Neural progenitor cell (in vitro differentiated cells): ENCODE measurements at regions not wholly inside any gene's neighbourhood (a gene's known extent, or its start where the extent isn't known, plus 50 kb on each side); places are given as distances from the start of the nearest gene placed in this dataset.

Experiments
- DNase-seq: peaks from one replicate; pipeline ENCODE4 v3.0.0-alpha.2; 2016; ENCODE audit warnings: low spot score
- H2AFZ ChIP-seq: fragments of 200-600 bp; sonication (generic); replicated peaks from 2 replicates; pipeline ENCODE4 v1.6.1; 2016; ENCODE audit warnings: antibody characterized with exemption
- H3F3A ChIP-seq: fragments of 200-600 bp; sonication (generic); 2 replicates; pipeline ENCODE4 v1.6.1; 2016; ENCODE audit warnings: antibody characterized with exemption, low read depth
- H3K27ac ChIP-seq: fragments of 200-600 bp; sonication (generic); 2 replicates; pipeline ENCODE4 v1.5.1; 2016; ENCODE audit warnings: mild to moderate bottlenecking
- H3K27me3 ChIP-seq: fragments of 200-600 bp; sonication (generic); 2 replicates; pipeline ENCODE4 v1.6.1; 2016; ENCODE audit warnings: mild to moderate bottlenecking, moderate library complexity
- H3K36me3 ChIP-seq: fragments of 200-600 bp; sonication (generic); 2 replicates; pipeline ENCODE4 v1.5.1; 2016
- H3K4me1 ChIP-seq: fragments of 200-600 bp; sonication (generic); 2 replicates; pipeline ENCODE4 v1.6.1; 2016; ENCODE audit warnings: mixed run types
- H3K4me2 ChIP-seq: fragments of 200-600 bp; sonication (generic); 2 replicates; pipeline ENCODE4 v1.6.1; 2016
- H3K4me3 ChIP-seq: fragments of 200-600 bp; sonication (generic); 2 replicates; pipeline ENCODE4 v1.5.1; 2016
- H3K79me2 ChIP-seq: fragments of 200-600 bp; sonication (generic); 2 replicates; pipeline ENCODE4 v1.6.1; 2016; ENCODE audit warnings: low read depth
- H3K9ac ChIP-seq: fragments of 200-600 bp; sonication (generic); 2 replicates; pipeline ENCODE4 v1.6.1; 2016
- H3K9me3 ChIP-seq: fragments of 200-600 bp; sonication (generic); 2 replicates; pipeline ENCODE4 v1.5.1; 2016; ENCODE audit warnings: low read depth
- H4K20me1 ChIP-seq: fragments of 200-600 bp; sonication (generic); 2 replicates; pipeline ENCODE4 v1.6.1; 2016; ENCODE audit warnings: low read depth
- H3K27ac Mint-ChIP-seq: 3 replicates; pipeline ENCODE4 v1.8.0; 2021; ENCODE audit warnings: mixed read lengths
- H3K27me3 Mint-ChIP-seq: 2 replicates; pipeline ENCODE4 v1.8.0; 2022; ENCODE audit warnings: low read depth, mild to moderate bottlenecking, inconsistent platforms, moderate library complexity, mixed read lengths; ENCODE audit not compliant: insufficient read depth
- H3K36me3 Mint-ChIP-seq: 3 replicates; pipeline ENCODE4 v1.8.0; 2021; ENCODE audit warnings: mixed read lengths
- H3K4me1 Mint-ChIP-seq: 3 replicates; pipeline ENCODE4 v1.8.0; 2021; ENCODE audit warnings: mixed read lengths
- H3K4me3 Mint-ChIP-seq: 3 replicates; pipeline ENCODE4 v1.8.0; 2021; ENCODE audit warnings: mild to moderate bottlenecking, moderate library complexity, mixed read lengths
- H3K9me3 Mint-ChIP-seq: 3 replicates; pipeline ENCODE4 v1.8.0; 2020; ENCODE audit warnings: mixed read lengths
- EZH2 ChIP-seq: fragments of 200-600 bp; sonication (generic); IDR thresholded peaks from 2 replicates; pipeline ENCODE4 v1.6.1; 2017; ENCODE audit warnings: antibody characterized with exemption, mild to moderate bottlenecking, moderate library complexity
- EZH2phosphoT487 ChIP-seq: fragments of 200-600 bp; sonication (generic); IDR thresholded peaks from 2 replicates; pipeline ENCODE4 v1.6.1; 2017; ENCODE audit warnings: antibody characterized with exemption
- TF ChIP-seq, protein P1 (sequence below): fragments of 200-600 bp; sonication (generic); IDR thresholded peaks from 2 replicates; pipeline ENCODE4 v1.5.1; 2017; ENCODE audit warnings: antibody characterized with exemption, mild to moderate bottlenecking

DNA sequence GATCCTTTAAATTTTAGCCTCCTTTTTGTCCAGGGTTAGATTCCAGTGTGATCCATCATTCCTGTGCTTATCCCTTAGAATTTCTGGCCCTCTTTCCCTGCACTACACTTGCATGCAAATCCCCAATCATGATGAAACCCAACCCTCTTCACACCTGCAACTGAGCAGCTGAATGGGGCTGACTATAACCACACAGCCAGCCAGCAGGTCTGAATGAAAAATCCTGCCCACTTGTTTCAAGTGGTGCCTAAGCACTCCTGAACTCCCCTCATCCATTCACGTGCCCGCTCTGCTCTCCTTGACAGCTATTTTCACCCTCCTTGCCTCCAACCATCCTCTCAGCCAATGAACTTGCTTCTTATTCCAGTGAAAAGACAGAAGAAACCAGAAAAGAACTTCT, 80.5 kb upstream of the AFF3 start:
- Histone ChIP-seq H3K36me3 (no peaks in the 10 kb centered on the region), H3K9me3 (no peaks in the 10 kb centered on the region), H3K4me3 (no peak overlapping the region), H3K79me2 (no peaks in the 10 kb centered on the region), H2AFZ (no peak overlapping the region), H3K4me2 (no peak overlapping the region), H3K27ac (no peak overlapping the region), H3F3A (no peaks in the 10 kb centered on the region), H3K27me3 (no peaks in the 10 kb centered on the region), H3K9ac (no peak overlapping the region), H4K20me1 (no peaks in the 10 kb centered on the region), H3K4me1 (no peaks in the 10 kb centered on the region)
- no peak overlapping the region for H3K4me3 Mint-ChIP-seq
- no peak overlapping the region for H3K27ac Mint-ChIP-seq
- TF ChIP-seq, protein P1, sequence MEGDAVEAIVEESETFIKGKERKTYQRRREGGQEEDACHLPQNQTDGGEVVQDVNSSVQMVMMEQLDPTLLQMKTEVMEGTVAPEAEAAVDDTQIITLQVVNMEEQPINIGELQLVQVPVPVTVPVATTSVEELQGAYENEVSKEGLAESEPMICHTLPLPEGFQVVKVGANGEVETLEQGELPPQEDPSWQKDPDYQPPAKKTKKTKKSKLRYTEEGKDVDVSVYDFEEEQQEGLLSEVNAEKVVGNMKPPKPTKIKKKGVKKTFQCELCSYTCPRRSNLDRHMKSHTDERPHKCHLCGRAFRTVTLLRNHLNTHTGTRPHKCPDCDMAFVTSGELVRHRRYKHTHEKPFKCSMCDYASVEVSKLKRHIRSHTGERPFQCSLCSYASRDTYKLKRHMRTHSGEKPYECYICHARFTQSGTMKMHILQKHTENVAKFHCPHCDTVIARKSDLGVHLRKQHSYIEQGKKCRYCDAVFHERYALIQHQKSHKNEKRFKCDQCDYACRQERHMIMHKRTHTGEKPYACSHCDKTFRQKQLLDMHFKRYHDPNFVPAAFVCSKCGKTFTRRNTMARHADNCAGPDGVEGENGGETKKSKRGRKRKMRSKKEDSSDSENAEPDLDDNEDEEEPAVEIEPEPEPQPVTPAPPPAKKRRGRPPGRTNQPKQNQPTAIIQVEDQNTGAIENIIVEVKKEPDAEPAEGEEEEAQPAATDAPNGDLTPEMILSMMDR, result no peak
- TF ChIP-seq EZH2, result no peak
- TF ChIP-seq EZH2phosphoT487, result no peak
- no peaks in the 10 kb centered on the region for H3K4me1 Mint-ChIP-seq
- no peaks in the 10 kb centered on the region for H3K36me3 Mint-ChIP-seq
- H3K9me3 Mint-ChIP-seq, result peaks cover 2% of the 10 kb centered on the region
- H3K27me3 Mint-ChIP-seq, result peaks cover 2% of the 10 kb centered on the region
- no peak for DNase-seq

DNA sequence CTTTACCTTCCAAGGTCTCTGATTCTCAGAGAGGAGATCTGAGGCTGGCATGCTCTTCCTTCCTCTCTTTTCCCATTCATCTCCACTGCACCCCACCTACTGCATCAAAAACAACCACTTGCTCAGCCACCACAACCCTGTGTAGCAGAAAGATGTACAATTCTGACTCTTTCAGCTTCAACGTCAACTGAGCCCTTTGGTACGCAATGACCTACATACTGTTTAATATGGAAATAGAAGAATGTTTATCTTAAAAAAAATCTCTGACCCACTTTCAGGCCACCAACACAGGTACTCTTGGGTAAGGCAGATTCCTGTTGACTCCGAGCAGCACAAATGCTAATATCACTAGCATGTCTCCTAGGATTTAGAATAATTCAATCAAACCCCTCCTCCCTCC, 76.2 kb upstream of the AFF3 start:
- DNase-seq, result no peak
- Histone ChIP-seq H3K36me3 (no peaks in the 10 kb centered on the region), H3K27ac (no peak overlapping the region), H3K9me3 (no peaks in the 10 kb centered on the region), H3K4me3 (no peak overlapping the region), H3K27me3 (no peaks in the 10 kb centered on the region), H3K4me2 (no peak overlapping the region), H3K9ac (no peak overlapping the region), H4K20me1 (no peaks in the 10 kb centered on the region), H3K79me2 (no peaks in the 10 kb centered on the region), H2AFZ (no peak overlapping the region), H3F3A (no peaks in the 10 kb centered on the region), H3K4me1 (no peaks in the 10 kb centered on the region)
- Mint-ChIP-seq H3K36me3 (no peaks in the 10 kb centered on the region), H3K27ac (peak overlapping the region; percentile 46), H3K4me3 (no peak overlapping the region), H3K27me3 (peaks cover 2% of the 10 kb centered on the region), H3K9me3 (peaks cover 2% of the 10 kb centered on the region), H3K4me1 (no peaks in the 10 kb centered on the region)
- no peak for TF ChIP-seq EZH2phosphoT487
- TF ChIP-seq EZH2, result no peak
- TF ChIP-seq, protein P1, result no peak

DNA sequence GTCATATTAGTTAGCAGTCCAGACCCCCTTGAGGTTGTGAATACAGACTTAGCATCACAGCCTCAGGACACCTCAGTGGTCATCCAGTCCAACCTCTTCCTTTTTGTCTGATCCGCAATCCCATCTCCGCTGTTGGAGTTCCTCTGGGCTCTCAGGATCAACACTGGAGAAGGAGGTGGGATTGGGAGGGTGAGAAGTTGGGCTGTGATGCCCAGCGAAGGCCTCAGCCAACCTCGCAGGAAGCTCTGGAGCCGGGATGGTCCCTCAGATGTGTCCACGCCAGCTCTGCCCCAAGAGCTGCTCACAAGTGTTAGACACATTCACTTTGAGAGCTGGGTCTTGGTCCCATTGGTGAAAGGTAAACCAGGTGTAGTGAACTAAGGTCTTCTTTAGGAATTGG, 74.9 kb upstream of the AFF3 start:
- H3K4me3 Mint-ChIP-seq, result no peak overlapping the region

DNA sequence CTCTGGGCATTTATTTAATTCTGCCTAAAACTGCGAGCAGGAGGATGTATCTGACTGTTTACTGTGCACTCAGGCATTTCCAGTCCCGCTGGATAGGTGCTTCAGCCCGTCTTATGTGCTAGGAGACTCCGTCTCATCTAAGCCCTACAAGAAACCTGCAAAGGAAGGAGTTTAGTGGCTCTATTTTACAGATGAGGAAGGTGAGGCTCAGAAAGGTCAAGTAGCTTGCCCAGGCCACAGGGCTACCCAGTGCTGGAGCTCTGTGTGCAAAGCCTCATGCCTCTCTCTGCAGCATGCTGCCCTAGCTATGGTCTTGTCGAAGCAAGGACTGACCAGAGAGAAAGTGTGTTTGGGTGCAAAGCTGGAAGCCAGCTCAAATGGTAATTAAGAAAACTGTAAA, 73.6 kb upstream of the AFF3 start:
- no peak overlapping the region for H3K9ac ChIP-seq
- Mint-ChIP-seq H3K4me3 (no peak overlapping the region), H3K27ac (no peak overlapping the region)

More for the DNA sequence above, 74.9 kb upstream of the AFF3 start:
- no peaks in the 10 kb centered on the region for H3K4me1 ChIP-seq
- H3K9me3 Mint-ChIP-seq, result no peaks in the 10 kb centered on the region
- TF ChIP-seq EZH2 (no peak), EZH2phosphoT487 (no peak)
- no peaks in the 10 kb centered on the region for H3F3A ChIP-seq
- no peaks in the 10 kb centered on the region for H3K9me3 ChIP-seq
- H3K27me3 Mint-ChIP-seq, result peaks cover 2% of the 10 kb centered on the region
- no peak overlapping the region for H2AFZ ChIP-seq
- no peaks in the 10 kb centered on the region for H3K79me2 ChIP-seq
- no peak for DNase-seq
- H4K20me1 ChIP-seq, result no peaks in the 10 kb centered on the region
- no peaks in the 10 kb centered on the region for H3K36me3 ChIP-seq
- no peak overlapping the region for H3K4me3 ChIP-seq
- H3K36me3 Mint-ChIP-seq, result no peaks in the 10 kb centered on the region
- H3K9ac ChIP-seq, result no peak overlapping the region
- no peak overlapping the region for H3K4me2 ChIP-seq
- no peak overlapping the region for H3K27ac Mint-ChIP-seq
- no peak overlapping the region for H3K27ac ChIP-seq
- H3K4me1 Mint-ChIP-seq, result no peaks in the 10 kb centered on the region
- no peaks in the 10 kb centered on the region for H3K27me3 ChIP-seq

More for the DNA sequence above, 73.6 kb upstream of the AFF3 start:
- Histone ChIP-seq H3K27me3 (no peaks in the 10 kb centered on the region), H3K79me2 (no peaks in the 10 kb centered on the region), H2AFZ (no peak overlapping the region), H3K27ac (no peak overlapping the region), H3K36me3 (no peaks in the 10 kb centered on the region), H3K4me2 (no peak overlapping the region), H3K9me3 (no peaks in the 10 kb centered on the region), H3K4me3 (no peak overlapping the region), H4K20me1 (no peaks in the 10 kb centered on the region), H3F3A (no peaks in the 10 kb centered on the region), H3K4me1 (no peaks in the 10 kb centered on the region)
- DNase-seq, result no peak
- H3K4me1 Mint-ChIP-seq, result no peaks in the 10 kb centered on the region
- H3K27me3 Mint-ChIP-seq, result peaks cover 2% of the 10 kb centered on the region
- H3K36me3 Mint-ChIP-seq, result no peaks in the 10 kb centered on the region
- TF ChIP-seq EZH2phosphoT487 (no peak), EZH2 (no peak)
- TF ChIP-seq, protein P1, result no peak
- H3K9me3 Mint-ChIP-seq, result no peaks in the 10 kb centered on the region
